ENCODE measurements at regions not wholly inside any gene's neighbourhood (a gene's known extent, or its start where the extent isn't known, plus 50 kb on each side); places are given as distances from the start of the nearest gene placed in this dataset.

GRCh38 chr16:9630119-9630518 lies 538.7 kb downstream of the HAPSTR1 start:
- BruUV-seq (replicated peaks), result no TSS peak

More at GRCh38 chr16:9630119-9630518, 538.7 kb downstream of the HAPSTR1 start:
- Histone ChIP-seq H3K27ac (ENCODE audit: extremely low read depth, low read depth, low read length) (no peak overlapping the region), H4K20me1 (replicated peaks; ENCODE audit: control insufficient read depth, insufficient read depth, low read length) (no peaks in the 10 kb centered on the region), H3K4me2 (ENCODE audit: insufficient read depth, low read length) (no peak overlapping the region), H3K4me3 (no peak overlapping the region), H3K9me3 (replicated peaks; ENCODE audit: control insufficient read depth, insufficient read depth, low read depth, low read length) (no peaks in the 10 kb centered on the region), H3K9ac (ENCODE audit: insufficient read depth in 1 of 2, low read depth in 2 of 2, low read length in 2 of 2) (no peak overlapping the region), H3K36me3 (ENCODE audit: control insufficient read depth, insufficient read depth, low read length) (no peaks in the 10 kb centered on the region), H2AFZ (ENCODE audit: low read depth, low read length) (no peak overlapping the region), H3K9me1 (ENCODE audit: control insufficient read depth, insufficient read depth, low read length) (no peaks in the 10 kb centered on the region), H3K79me2 (ENCODE audit: control insufficient read depth, insufficient read depth, low read length) (no peaks in the 10 kb centered on the region), H3K4me1 (replicated peaks in 1 of 2; ENCODE audit: control insufficient read depth in 2 of 2, insufficient read depth in 2 of 2, low read length in 2 of 2) (no peaks in the 10 kb centered on the region), H3K27me3 (ENCODE audit: control insufficient read depth in 2 of 2, insufficient read depth in 2 of 2, low read length in 2 of 2) (peaks cover 2 to 8% of the 10 kb centered on the region in 2 experiments; a peak in 2 of 5 replicates)
- POLR2A ChIA-PET, result interaction anchor here (0.6 to 0.7 kb wide), 2 partner anchors 14 to 1281 kb away, joined by 3 to 6 read pairs; no protein-coding TSS in a partner anchor
- TF ChIP-seq EP300 (IDR thresholded peaks at IDR 0.05; ENCODE audit: low read length) (no peak), RERE (CRISPR knock-in tag; IDR thresholded peaks at IDR 0.05; ENCODE audit: borderline replicate concordance) (no peak), ZNF764 (CRISPR knock-in tag; IDR thresholded peaks at IDR 0.05; ENCODE audit: low read depth) (no peak), NR4A1 (CRISPR knock-in tag; IDR thresholded peaks at IDR 0.05) (no peak), NR4A1 (tag; IDR thresholded peaks at IDR 0.05) (no peak), PHTF2 (CRISPR knock-in tag; IDR thresholded peaks at IDR 0.05) (no peak), ZNF140 (CRISPR knock-in tag; IDR thresholded peaks at IDR 0.05) (no peak), KHSRP (IDR thresholded peaks at IDR 0.05) (no peak), ZBTB43 (CRISPR knock-in tag; IDR thresholded peaks at IDR 0.05) (no peak)
- intact Hi-C loops (cut with micrococcal nuclease), result no loop called here
- CTCF ChIA-PET (ENCODE audit: low intra/inter-chr PET ratio), result no interaction called here
- ATAC-seq (no peak), DNase-seq (ENCODE audit: extremely low read depth in 1 of 4, low spot score in 3 of 4) (no peak), FAIRE-seq (no peak)
- in situ Hi-C loops (cut with MboI), result no loop called here
- WGBS (ENCODE audit: insufficient coverage, low coverage, missing lambda C conversion rate), result 2% methylated on average over 3 of the region's 3 CpGs
